GM19463 (cell line): ENCODE measurements at regions not wholly inside any gene's neighbourhood (a gene's known extent, or its start where the extent isn't known, plus 50 kb on each side); places are given as distances from the start of the nearest gene placed in this dataset.

Experiments used
- ATAC-seq: cut with Tn5 transposase; IDR thresholded peaks from one replicate; pipeline ENCODE4 v1.9.1; 2021; ENCODE audit warnings: mild to moderate bottlenecking, moderate library complexity; ENCODE audit not compliant: unreplicated experiment

DNA sequence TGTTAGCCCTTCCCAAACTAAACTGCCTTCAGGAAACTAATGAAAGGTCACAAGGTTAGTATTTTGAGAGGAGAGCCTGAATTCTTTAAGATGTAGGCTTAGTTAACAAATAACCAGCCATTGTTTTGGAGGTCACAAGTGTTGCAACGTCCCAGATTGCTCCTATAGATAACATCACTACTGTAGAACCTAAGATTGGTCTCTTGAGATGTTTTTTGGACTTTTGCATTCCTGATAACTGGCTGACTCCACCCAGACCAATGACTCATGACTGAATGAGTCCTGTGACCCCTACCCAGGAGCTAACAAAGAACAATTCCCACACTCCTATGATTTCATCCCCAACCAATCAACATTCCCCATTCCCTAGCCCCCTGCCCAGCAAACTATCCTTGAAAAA, 178.8 kb downstream of the SCP2D1 start:
- ATAC-seq = no peak

DNA sequence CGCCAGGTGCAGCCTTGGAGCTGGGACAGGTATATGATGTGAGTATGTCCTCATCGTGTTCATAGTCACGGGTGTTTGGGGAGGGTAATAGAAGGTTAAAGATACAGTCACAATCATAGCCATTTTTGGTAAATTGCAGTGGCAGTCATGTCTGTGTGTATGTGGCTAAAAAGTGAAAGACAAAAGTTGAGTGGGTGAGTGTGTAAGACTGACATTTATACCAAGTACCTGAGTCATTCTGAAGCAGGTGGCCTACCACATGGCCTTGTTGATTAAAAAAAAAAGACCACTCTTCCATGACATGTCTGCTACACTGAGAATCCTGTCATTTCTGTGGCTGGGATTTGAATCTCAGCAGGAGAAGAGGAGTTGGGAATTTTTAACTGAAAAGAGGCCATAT, 181.9 kb downstream of the SCP2D1 start:
- no peak for ATAC-seq

DNA sequence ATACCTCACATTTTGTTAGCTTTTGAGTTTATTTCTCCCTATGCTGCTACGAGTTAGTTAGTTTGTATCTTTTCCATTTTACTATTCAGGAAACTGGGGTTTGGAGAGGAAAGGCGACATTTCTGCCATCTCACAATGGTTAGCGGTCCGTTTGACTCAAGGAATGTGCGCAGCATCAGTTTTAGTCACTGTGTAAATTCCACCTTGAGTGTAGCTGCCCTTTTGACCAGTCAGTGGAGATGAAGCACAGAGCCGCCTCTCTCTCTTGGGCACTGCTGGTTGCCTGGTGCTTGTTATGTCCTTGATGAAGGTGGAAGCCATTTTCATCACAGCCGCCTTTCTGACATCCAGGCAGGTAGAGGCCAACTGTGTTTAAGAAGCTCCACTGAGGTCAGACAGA, 185.5 kb downstream of the SCP2D1 start:
- ATAC-seq = no peak

DNA sequence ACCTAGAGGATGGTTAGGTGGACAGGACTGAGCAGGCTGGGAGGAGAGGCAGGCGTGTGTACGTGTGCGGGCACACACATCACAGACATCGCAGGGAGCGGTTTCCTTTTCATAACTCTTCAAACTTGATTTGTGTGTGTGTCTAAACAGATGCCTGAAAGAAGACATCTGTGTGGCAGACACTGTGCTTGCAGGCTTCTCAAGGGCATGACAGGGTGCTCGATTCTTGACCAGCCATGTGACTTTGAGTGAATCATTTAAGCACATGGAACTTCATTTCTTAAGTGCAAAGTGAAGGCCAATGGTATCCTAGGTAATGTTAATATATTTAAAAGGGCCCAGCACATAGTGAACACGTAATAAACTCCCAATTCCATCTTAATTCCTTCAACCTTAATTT, 186.5 kb downstream of the SCP2D1 start:
- no peak for ATAC-seq

DNA sequence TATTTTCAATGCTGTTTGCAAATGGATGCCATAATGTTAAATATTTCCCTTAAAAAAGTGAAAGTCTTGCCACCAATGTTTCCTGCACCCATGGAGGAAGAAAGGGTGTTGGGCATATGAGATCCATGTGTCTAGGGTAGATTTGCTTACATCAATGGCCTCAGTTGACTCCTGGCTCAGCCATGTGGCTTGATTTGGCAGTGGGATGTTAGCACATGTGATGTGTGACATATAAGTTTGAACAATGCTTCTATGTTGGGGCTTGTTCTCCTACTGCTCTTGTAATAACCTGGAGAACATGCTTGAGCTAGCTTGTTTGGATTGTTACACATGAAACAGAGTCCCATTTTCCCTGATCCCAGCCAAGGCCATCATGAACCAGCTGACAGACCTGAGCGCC, 187.6 kb downstream of the SCP2D1 start:
- ATAC-seq = no peak

DNA sequence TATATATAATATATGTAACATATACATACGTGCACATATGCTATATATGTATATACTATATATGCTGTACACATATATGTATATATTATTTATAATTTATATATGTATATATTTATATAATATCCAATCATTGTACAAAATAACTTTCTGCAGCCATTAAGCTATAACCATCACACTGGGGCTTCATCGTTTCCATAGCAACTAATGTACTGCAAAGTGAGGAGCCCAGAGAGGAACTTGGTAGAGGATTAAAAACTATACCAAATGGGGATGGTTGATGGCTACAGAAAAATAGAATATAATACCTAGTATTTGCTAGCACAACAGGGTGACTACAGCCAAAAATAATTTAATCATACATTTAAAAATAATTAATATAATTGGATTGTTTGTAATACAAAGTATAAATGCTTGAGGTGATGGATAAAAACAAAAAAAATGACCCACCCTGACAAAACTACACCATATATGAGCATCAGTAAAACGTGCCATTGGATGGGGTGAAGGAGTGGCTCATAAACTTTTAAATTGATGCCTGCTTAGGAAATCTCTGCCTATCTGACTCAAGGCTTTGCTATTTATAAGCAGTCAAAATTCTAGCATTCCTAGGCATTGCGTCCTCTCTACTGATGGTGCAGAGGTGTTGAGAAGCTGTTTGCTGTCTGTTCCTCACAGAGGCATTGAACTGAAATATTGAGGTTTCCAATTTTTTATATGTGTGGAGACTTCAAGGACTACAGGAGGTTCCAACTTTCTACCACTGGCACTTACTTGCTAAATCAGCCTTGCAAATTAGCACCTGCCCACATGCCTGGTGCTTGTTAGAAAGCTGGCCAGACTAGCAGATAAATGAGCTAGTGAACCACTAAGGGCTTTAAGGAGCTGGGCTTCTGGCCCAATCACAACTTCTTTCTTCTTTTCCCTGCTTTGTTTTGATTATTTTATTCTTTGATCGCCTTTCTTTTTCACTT, 190.1 kb downstream of the SCP2D1 start:
- ATAC-seq = no peak

DNA sequence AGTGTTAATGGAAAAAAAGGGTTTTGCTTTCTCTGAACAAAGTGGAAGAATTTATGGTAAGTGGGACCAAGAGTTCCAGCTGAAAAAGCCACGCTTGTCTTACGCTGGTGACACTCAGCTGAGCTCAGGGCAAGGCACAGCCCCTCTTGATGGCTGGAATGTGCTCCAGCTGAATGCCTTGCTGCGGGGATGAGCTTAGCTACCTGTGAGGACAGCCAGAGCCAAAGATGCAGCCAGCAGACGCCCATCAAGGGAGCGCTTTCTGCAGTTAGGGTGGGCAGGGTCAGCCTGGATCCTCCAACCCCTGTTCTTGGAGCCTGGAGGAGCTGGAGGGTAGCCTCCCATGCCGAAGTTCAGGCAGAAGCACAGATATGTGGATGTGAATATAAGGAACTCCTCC, 191.4 kb downstream of the SCP2D1 start:
- no peak for ATAC-seq

DNA sequence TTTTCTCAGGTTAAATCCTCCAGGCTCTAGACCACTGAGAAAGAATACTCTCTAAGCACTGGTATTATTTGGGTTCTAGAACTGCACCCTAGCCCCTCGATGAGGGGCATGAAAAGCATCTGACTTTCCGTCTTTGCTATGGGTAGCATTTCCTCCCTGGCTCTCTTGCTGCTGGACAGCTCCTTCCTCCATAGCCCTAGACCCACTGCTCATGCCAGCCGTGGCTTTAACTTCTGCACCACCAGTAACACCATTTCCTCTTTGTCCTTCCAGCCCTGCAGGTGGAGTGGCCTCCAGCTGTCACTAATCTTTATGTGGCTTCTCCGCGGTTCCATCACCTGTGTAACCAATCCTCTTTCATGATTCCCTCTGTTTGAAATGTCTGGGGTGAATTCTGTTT, 194.9 kb downstream of the SCP2D1 start:
- ATAC-seq = no peak

DNA sequence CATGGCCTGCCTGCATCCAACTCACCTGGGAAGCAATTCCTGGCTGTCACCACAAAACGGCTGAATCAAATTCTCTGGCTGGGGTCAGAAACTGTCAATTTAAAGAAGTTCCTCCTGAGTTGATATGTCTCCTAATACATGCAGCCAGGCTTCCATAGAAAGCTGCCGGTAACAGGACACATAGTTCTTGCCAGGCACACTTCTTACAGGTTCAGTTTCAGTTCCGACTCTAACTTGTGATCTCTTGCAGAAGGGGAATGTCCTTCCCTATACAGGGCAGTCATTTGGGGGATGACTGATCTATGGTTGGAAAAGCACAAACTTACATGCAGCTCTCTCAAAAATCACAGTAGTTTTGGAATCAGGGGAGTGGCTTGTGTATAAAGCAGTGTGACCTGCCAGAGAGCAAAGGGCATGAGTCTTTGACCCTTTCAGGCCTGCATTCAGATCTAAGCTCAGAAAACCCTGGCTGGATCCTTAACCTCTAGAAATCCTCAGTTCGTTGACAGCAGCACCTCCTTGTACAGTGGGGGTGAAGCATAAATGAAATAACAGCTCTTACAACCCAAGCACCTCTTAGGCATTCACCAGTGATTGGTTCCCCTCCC, 195.6 kb downstream of the SCP2D1 start:
- no peak for ATAC-seq

DNA sequence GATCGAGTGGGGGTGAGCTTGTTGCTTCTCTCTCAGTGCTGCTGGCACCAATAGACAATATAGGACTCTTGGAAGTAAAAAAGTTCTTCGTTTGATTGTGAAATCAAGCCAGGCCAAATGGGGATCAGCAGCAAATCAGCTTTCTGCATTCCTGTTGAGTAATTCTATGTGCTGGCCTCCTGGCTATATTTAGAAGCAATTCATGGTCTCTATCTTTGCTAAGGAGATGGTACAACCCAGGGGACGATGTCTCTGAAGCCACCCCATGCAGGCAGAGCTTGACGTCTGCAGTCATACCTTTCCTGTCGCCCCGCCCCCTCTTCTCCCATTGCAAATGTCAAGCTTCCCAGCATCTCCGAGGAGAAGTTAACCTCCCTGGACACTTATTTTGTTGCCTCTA, 199.1 kb downstream of the SCP2D1 start:
- no peak for ATAC-seq

DNA sequence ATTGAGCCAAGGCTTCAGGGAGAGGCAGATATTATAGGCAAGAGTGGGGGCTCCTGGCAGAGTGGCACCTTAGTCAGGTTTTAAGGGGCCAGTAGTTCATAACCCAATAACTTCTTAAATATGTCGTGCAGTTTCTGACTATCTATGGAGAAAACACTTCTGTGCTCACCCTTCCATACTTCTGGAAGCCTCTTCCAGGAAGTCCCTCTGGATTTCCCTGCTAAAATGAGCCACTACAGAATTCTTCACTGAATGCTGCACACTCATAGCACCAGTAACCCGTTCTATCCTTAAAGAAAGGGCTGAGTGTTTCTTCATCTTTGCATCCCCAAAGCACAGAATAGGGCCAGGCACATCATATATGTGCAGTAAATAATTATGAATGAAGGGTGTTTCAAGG, 198.5 kb upstream of the SLC24A3 start:
- no peak for ATAC-seq

DNA sequence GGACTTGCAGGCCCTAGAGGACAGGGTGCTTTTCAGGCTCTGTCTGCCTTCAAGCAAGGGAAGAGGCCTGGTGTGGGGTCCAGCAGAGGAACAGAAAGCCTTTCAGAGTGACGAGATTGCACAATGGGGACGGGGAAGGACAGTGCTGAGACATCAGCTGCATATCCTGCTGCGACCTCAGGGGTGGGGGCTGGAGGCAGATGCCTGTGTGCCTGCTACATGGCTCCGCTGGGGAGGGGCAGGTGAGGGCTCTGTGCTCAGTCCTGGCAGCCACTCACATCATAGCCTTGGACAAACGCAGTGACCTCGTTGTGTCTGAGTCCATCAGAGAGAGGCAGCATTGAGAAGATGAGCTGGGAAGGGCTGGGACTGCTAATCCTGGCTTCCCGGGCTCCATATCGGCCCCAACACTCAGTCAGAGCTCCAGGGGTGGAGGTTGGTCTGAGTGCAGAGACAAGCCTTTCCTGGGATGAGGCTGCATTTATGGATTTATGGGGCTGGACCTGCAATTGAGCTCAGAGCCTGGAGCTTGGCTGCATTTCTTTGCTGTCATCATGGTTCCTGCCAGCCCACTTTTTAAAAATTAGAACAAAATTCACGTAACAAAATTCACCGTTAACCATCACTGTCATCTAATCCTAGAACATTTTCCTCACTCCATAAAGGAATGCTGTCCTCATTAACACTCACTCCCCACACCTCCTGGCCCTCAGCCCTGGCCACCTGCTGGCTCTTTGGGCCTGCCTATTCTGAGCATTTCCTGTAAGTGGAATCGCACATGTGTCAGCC, 196.9 kb upstream of the SLC24A3 start:
- ATAC-seq = no peak

DNA sequence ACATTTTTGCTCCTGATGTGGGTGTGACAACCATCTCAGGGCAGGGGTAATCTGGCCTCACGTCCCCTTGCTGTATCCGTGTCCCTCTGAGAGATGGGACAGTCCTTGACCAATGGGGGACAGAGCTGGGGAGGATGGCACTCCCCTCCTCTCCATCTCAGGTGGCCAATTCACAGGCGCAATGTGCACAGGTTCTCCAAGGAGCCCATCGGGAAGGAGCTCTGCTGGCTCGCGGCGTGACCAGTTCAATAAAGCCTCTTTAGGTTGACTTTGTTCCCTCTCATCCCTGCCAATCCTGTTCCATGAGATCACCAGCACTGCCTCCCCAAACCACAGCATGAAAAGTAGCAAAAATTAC, 196.3 kb upstream of the SLC24A3 start:
- no peak for ATAC-seq

DNA sequence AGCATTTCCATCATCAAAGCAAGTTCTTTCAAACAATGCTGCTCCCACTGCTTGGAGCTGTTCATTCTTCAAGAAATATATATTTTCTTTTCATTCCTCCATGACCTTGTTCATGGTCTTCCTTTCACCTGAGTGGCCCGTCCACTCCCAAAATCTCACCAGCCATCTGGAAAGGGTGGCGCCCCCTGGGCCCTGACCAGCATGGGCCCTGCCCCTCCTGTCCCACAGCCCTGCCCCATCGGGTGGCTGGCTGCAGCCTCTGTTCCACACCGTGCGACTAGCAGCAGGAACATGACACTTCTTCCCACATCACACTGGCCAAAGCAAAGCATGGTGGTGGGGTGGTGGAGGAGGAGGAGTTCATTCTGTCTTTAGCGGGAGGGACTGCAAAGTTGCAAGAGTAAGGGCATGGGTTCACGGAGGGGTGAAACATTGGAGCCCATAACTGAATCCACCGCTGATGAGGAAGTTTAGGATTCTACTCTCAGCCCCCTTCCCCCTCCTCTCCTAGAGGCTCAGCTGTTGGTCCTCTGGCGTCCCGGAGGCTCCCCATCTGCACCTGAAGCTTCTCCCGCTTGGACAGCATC, 195.2 kb upstream of the SLC24A3 start:
- no peak for ATAC-seq

DNA sequence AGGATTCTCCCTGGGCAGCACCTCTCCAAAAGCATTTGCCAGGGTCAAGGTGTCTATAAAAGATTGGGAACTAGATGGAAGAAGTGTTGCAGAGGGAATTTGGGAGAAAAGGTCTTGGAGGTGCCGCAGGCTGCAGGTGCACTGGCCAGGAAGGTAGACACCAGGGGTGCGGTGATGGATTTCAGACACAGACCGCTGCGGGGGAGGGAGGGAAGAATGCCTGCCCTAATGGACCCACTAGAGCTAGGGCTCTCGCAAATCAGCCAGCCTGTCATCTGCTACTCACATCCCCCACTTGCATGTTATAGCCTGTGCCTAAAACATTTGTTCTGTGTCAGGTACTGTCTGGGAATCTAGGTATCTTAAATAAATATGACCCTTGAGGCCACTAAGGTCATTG, 193.6 kb upstream of the SLC24A3 start:
- ATAC-seq = no peak

DNA sequence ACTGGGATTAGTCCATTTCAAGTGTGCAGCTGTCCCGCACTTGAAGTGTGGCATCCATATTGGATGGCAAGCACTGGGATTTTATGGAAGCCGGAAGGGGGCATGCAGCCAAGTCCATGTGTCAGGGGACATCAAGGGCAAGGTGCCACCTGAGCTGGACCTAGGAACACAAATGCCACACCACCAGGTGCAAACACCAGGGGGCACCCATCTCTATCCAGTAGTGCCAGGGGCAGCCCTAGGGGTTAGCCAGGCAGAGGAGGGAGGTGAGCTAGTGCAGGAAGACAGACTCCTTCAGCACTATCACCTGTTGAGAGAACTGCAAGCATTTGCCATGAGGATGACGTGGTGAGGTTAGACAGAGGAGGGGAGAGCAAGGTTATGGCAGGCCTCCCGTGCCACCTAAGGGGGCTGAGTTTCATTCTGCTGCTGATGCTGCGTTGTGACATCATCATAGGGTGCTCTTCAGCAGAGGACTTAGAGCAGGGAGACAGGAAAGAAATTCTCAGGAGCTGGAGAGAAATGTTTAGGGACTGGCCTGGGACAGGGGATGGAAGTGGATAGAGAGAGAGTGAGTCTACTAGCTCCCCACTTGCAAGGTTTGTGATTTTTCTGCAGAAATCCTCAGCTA, 192.6 kb upstream of the SLC24A3 start:
- ATAC-seq = no peak

DNA sequence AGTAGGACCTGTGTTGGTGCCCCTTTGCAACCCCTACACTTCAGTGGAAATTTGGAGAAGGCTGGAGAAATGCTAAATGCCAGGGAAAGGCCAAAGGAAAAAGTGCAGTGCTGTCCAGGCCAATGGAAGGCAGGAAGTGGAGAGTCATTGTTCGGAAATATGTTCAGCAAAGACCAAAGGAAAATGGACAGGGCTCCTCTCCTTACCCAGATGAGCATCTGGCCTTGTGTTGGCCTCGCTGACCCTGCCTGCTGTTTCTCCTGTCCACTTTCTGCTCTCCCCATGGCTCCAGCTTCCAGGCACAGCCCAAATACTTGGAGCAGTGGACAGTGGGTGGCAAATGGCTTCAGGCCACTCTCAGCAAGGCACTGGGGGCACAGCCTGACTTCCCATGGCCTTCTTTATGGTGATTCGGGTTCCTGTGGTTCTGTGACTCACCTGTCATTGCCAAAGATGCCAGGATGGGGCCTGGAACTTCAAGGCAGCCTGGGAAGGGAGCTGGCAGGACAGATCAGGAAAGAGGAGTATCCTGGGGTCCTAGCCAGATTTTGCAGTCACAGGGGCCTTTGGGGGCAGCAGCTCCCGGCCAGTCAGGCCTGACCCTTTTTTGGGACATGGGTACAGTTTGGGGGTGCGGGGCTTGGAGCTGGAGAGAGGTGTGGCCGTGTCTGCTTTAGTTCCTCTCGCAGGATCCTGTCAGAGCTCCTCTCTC, 190.9 kb upstream of the SLC24A3 start:
- ATAC-seq = no peak

DNA sequence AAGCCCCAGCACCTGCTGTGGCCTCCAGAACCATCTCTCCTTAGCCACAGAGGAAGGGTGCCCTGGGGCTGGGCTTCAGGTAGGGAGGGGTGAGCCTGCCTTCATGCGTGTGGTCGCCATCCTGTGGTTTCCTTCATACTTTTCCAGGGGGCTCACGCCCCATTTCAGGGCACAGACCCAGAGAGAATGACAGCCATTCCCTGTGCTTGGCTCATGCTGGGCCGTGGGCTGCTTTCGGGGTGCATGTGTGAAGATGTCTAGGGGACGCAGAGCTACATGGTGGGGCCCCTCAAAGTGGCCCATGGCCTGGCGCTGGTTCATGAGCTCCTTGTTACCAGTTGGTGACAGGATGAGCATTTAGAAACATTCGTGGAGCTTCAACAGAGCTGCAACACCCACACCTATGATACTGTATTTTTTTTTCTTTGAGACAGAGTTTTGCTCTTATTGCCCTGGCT, 190.3 kb upstream of the SLC24A3 start:
- ATAC-seq = no peak

DNA sequence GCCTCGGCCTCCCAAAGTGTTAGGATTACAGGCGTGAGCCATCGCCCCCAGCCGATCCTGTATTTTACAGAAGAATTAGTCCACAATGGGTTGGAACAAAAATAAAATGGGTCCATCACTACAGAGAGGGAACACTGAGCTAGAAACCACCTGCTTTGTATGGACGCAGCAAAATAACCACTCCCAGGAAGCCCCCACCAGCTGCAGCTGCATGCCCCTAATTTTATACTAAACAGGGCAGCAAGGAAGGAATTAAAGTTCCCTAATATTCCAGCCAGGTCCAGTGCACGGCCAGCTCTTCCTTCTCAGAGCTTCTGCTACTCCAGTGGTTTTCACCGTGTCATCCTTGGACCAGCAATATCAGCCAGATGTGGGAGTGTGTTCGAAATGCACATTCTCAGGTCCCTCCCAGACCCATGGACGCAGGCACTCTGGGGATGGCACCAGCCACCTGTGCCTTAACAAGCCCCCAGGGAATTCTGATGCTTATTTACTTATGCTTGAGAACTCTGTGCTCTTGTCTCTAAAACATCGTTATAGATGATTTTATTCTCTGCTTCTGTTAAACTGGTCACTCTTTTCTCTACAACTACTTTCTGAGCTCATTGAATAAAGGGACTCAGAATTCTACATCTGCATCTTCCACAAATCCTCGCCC, 189.5 kb upstream of the SLC24A3 start:
- ATAC-seq = no peak
